Suprapubic skin (tissue), 3 donors: ENCODE measurements at regions not wholly inside any gene's neighbourhood (a gene's known extent, or its start where the extent isn't known, plus 50 kb on each side); places are given as distances from the start of the nearest gene placed in this dataset.

Experiments used
- POLR2A ChIP-seq, 2 donors: fragments of 450-650 bp; IDR thresholded peaks; one replicate each; pipeline ENCODE4 v1.6.1; 2017; ENCODE audit warnings: antibody characterized with exemption in 2 of 2, mild to moderate bottlenecking in 2 of 2, moderate library complexity in 2 of 2
- TF ChIP-seq, protein P1 (sequence below), 2 donors: fragments of 200-600 bp in 1 of 2; fragments of 450-650 bp in 1 of 2; sonication (generic) in 1 of 2; IDR thresholded peaks; one replicate each; pipeline ENCODE4 v1.5.1; 2016 to 2019; ENCODE audit warnings: antibody characterized with exemption in 2 of 2, mild to moderate bottlenecking in 1 of 2, moderate library complexity in 1 of 2

DNA sequence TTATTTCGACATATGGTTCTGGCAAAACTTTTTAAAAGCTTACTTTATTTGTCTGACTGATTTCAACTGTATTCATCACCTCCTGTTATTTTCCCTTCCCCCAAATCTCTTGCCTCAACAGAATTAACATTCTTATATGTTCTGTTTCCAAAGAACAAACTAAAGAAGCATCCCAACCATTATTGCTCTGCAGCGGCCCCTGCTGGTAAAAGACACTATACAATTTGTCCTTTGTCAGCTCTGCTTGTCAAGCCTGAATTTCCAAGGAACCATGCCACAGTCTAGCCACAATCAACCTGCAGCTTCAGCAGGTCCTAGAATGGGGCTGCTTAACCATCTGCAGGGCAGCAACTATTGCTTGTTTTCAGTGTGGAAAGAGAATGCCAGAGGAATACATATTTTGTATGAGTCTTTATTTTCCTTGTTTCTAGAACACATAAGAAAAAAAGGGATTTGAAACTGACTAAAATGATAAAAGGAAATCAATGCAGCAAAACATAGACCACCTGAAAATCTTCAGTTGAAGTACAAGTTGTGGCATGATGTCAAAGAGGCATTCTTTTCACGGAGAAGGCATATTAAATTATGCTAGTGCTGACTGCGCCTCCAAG is 845.3 kb downstream of the DIAPH3 start:
- TF ChIP-seq, protein P1, sequence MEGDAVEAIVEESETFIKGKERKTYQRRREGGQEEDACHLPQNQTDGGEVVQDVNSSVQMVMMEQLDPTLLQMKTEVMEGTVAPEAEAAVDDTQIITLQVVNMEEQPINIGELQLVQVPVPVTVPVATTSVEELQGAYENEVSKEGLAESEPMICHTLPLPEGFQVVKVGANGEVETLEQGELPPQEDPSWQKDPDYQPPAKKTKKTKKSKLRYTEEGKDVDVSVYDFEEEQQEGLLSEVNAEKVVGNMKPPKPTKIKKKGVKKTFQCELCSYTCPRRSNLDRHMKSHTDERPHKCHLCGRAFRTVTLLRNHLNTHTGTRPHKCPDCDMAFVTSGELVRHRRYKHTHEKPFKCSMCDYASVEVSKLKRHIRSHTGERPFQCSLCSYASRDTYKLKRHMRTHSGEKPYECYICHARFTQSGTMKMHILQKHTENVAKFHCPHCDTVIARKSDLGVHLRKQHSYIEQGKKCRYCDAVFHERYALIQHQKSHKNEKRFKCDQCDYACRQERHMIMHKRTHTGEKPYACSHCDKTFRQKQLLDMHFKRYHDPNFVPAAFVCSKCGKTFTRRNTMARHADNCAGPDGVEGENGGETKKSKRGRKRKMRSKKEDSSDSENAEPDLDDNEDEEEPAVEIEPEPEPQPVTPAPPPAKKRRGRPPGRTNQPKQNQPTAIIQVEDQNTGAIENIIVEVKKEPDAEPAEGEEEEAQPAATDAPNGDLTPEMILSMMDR (IDR thresholded peaks at IDR 0.05), result peak in 1 of 2 donors; percentile 27
- TF ChIP-seq POLR2A (IDR thresholded peaks at IDR 0.05), result no peak
